K562 (cell line): ENCODE measurements at regions not wholly inside any gene's neighbourhood (a gene's known extent, or its start where the extent isn't known, plus 50 kb on each side); places are given as distances from the start of the nearest gene placed in this dataset.

Source experiments
- ATAC-seq: fragments of 200-7000 bp; cut with Tn5 transposase; 3 replicates; pipeline ENCODE4 v1.9.1; 2020; ENCODE audit warnings: moderate library complexity
- BruUV-seq: library from RNA; stranded (reverse); fragments of 400-500 nt; replicated peaks from 2 replicates; lab custom pipeline; 2021; lab: Mats Ljungman, UMichigan
- CTCF ChIA-PET: fragments of 300-600 bp; formaldehyde crosslinking; extraction: SDS; loops from one replicate; lab custom pipeline; 2021; ENCODE audit warnings: low intra/inter-chr PET ratio; lab: Yijun Ruan, JAX
- POLR2A ChIA-PET: fragments of 300-600, 350-650 bp; sonication (Branson Sonifier 250); formaldehyde crosslinking; extraction: SDS; loops from one replicate; lab custom pipeline; 2021; ENCODE audit warnings: antibody characterized with exemption, inconsistent platforms; lab: Yijun Ruan, JAX
- DNase-seq, 4 experiments: peaks; one replicate each; pipeline versions ENCODE4 v3.0.0 to v3.0.0-alpha.2; 2011 to 2018; ENCODE audit warnings: low spot score in 3 of 4, mixed read lengths in 3 of 4; ENCODE audit errors: extremely low read depth in 1 of 4
- FAIRE-seq: peaks from 2 replicates; lab custom pipeline; 2011; peaks lifted over from hg19 to GRCh38; lab: Jason Lieb, UNC
- H2AFZ ChIP-seq: 2 replicates; pipeline ENCODE4 v1.6.0; 2011; ENCODE audit warnings: low read depth, low read length, control low read depth, inconsistent platforms
- H3K27ac ChIP-seq: fragments of 200-600 bp; 3 replicates; pipeline ENCODE4 v1.8.0; 2011; ENCODE audit warnings: low read depth, mild to moderate bottlenecking, control low read depth, inconsistent platforms, low read length, moderate library complexity, mixed read lengths; ENCODE audit errors: extremely low read depth
- H3K27me3 ChIP-seq, 2 experiments: fragments of 300-600 bp in 1 of 2; 2 replicates in 1 of 2; 3 replicates in 1 of 2; pipeline versions ENCODE4 v1.6.0 to v1.8.0; 2011; ENCODE audit warnings: inconsistent platforms in 2 of 2, low read length in 2 of 2, mild to moderate bottlenecking in 1 of 2, mixed read lengths in 1 of 2, moderate library complexity in 1 of 2; ENCODE audit not compliant: control insufficient read depth in 2 of 2, insufficient read depth in 2 of 2
- H3K36me3 ChIP-seq: fragments of 300-600 bp; 3 replicates; pipeline ENCODE4 v1.8.0; 2011; ENCODE audit warnings: mild to moderate bottlenecking, low read length, inconsistent platforms; ENCODE audit not compliant: control insufficient read depth, insufficient read depth
- H3K4me1 ChIP-seq, 2 experiments: fragments of 200-600 bp in 1 of 2; replicated peaks in 1 of 2; 2 replicates in 1 of 2; 3 replicates in 1 of 2; pipeline versions ENCODE4 v1.5.1 to v1.8.0; 2011; ENCODE audit warnings: inconsistent platforms in 2 of 2, low read length in 2 of 2, mild to moderate bottlenecking in 1 of 2, mixed read lengths in 1 of 2, moderate library complexity in 1 of 2; ENCODE audit not compliant: control insufficient read depth in 2 of 2, insufficient read depth in 2 of 2
- H3K4me2 ChIP-seq: 2 replicates; pipeline ENCODE4 v1.6.1; 2011; ENCODE audit warnings: low read length, control low read depth, inconsistent platforms, mixed read lengths; ENCODE audit not compliant: insufficient read depth
- H3K4me3 ChIP-seq: fragments of 200-600 bp; sonication (generic), shearing (Covaris generic); 2 replicates; pipeline ENCODE4 v1.5.1; 2016; ENCODE audit warnings: control low read depth, inconsistent platforms
- H3K79me2 ChIP-seq: fragments of 200-600 bp; 3 replicates; pipeline ENCODE4 v1.8.0; 2011; ENCODE audit warnings: low read length, inconsistent platforms; ENCODE audit not compliant: control insufficient read depth, insufficient read depth
- H3K9ac ChIP-seq, 2 experiments: 2 replicates each; pipeline versions ENCODE4 v1.6.0 to v1.6.1; 2011; ENCODE audit warnings: low read depth in 2 of 2, low read length in 2 of 2, control low read depth in 1 of 2, inconsistent platforms in 1 of 2, mild to moderate bottlenecking in 1 of 2, mixed read lengths in 1 of 2; ENCODE audit not compliant: insufficient read depth in 1 of 2
- H3K9me1 ChIP-seq: one replicate; pipeline ENCODE4 v1.6.0; 2011; ENCODE audit warnings: inconsistent platforms, mild to moderate bottlenecking, low read length, moderate library complexity; ENCODE audit not compliant: control insufficient read depth, insufficient read depth
- H3K9me3 ChIP-seq: replicated peaks from 2 replicates; pipeline ENCODE4 v1.5.1; 2011; ENCODE audit warnings: low read depth, low read length, inconsistent platforms; ENCODE audit not compliant: control insufficient read depth, insufficient read depth
- H4K20me1 ChIP-seq: replicated peaks from 2 replicates; pipeline ENCODE4 v1.6.1; 2011; ENCODE audit warnings: low read length, inconsistent platforms, mixed read lengths; ENCODE audit not compliant: control insufficient read depth, insufficient read depth
- ADNP ChIP-seq: fragments of 200-800 bp; sonication (Bioruptor generic); IDR thresholded peaks from 2 replicates; pipeline ENCODE4 v1.6.1; 2016; ENCODE audit warnings: missing genetic modification characterization, missing compliant biosample characterization
- GATAD2A ChIP-seq: fragments of 450-650 bp; IDR thresholded peaks from 2 replicates; pipeline ENCODE4 v1.6.1; 2017
- MYBL2 ChIP-seq, 2 experiments: fragments of 450-650 bp in 1 of 2; sonication (generic) in 1 of 2; formaldehyde crosslinking in 1 of 2; IDR thresholded peaks; 2 replicates each; pipeline versions ENCODE4 v1.6.1 to v1.8.1; 2017 to 2022; ENCODE audit warnings: borderline replicate concordance in 1 of 2, inconsistent platforms in 1 of 2, low read depth in 1 of 2, mild to moderate bottlenecking in 1 of 2, missing genetic modification reagents in 1 of 2, moderate library complexity in 1 of 2
- SREBF1 ChIP-seq: fragments of 150-350 bp; IDR thresholded peaks from 2 replicates; pipeline ENCODE4 v1.6.1; 2014; ENCODE audit warnings: antibody characterized with exemption, low read depth, low read length, borderline replicate concordance
- TAF7 ChIP-seq: fragments of 450-650 bp; IDR thresholded peaks from 2 replicates; pipeline ENCODE4 v1.6.1; 2016; ENCODE audit warnings: missing genetic modification characterization, missing compliant biosample characterization
- ZNF274 ChIP-seq: IDR thresholded peaks from 2 replicates; pipeline ENCODE4 v1.6.1; 2011; ENCODE audit warnings: low read depth, mild to moderate bottlenecking, low read length, moderate library complexity, borderline replicate concordance
- ZNF316 ChIP-seq: fragments of 450-650 bp; IDR thresholded peaks from 2 replicates; pipeline ENCODE4 v1.6.1; 2016
- ZNF766 ChIP-seq: fragments of 200-800 bp; sonication (Bioruptor generic); conservative IDR thresholded peaks from 2 replicates; pipeline ENCODE4 v1.6.1; 2016; ENCODE audit warnings: missing genetic modification characterization, missing compliant biosample characterization
- WGBS: fragments of 100-300 bp; shearing (Covaris generic); methylation state at CpG from one replicate; pipeline ENCODE4 v1.1.6; 2016; ENCODE audit warnings: low coverage, mixed read lengths; ENCODE audit not compliant: insufficient coverage; ENCODE audit errors: missing lambda C conversion rate; 5-methylcytosine and 5-hydroxymethylcytosine counted together
- in situ Hi-C: fragments of 300-500 bp; cut with MboI; formaldehyde crosslinking; loops from 4 replicates; pipeline ENCODE4 v1.15.0; 2018; ENCODE audit warnings: inconsistent platforms, mixed read lengths
- intact Hi-C: fragments of 100-400 bp; cut with micrococcal nuclease; formaldehyde crosslinking; loops from 2 replicates; pipeline ENCODE4 v1.14.2; 2022
- TF ChIP-seq, protein P1 (sequence below): fragments of 250-450 bp; sonication (Bioruptor Pico); IDR thresholded peaks from 2 replicates; pipeline ENCODE4 v1.4.0; 2020
- TF ChIP-seq, protein P2 (sequence below): fragments of 450-650 bp; IDR thresholded peaks from 2 replicates; pipeline ENCODE4 v1.6.1; 2017; ENCODE audit warnings: mild to moderate bottlenecking, moderate library complexity
- TF ChIP-seq, protein P3 (sequence below): fragments of 250-450 bp; sonication (Bioruptor Pico); IDR thresholded peaks from 2 replicates; pipeline ENCODE4 v1.5.0; 2021; ENCODE audit warnings: mild to moderate bottlenecking, moderate library complexity

DNA sequence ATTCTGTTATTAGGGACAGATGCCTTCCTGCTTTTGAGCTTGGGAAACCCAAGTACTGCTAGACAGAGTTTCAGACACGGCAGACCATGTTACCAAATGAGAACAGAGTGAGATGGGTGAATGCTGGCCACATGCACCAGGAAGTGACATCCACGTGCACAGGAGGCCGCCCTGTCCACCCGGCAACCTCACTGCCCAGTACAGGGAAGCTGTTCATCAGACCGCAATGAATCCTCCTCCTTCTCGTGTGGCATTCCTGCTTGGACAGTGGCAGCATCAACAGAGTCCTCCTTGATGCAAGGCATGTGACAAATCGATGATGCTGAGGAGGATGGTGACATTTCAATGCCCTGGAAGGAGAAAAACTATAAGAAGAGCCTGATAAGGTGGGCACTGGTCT, 191.0 kb upstream of the SOX1 start (continued):
- no peak for TF ChIP-seq ADNP (tag)

DNA sequence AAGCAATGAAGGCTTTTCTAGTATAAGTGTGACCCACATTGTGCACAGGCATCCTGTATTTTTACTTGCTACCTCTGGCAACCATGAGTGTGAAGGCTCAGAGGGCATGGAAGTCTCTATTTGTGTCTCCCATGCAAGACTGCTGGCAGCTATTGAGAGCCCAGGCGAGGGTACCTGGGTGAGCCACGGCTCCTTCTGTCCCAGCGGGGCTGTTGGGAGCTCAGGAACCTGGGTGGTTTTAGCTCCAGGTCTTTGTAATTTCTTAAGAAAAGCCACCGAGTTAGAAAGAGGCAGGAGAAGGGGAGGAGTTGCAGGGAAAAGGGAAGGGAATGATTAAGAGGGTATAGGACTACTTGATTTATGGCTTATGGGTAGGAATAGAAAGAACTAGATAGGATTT, 190.4 kb upstream of the SOX1 start:
- Histone ChIP-seq H3K4me2 (no peak overlapping the region), H3K27ac (no peak overlapping the region), H3K27me3 (peaks cover 0 to 10% of the 10 kb centered on the region in 2 experiments; a peak in 2 of 5 replicates), H3K9me3 (no peaks in the 10 kb centered on the region), H2AFZ (no peak overlapping the region), H3K9me1 (no peaks in the 10 kb centered on the region), H3K79me2 (no peaks in the 10 kb centered on the region), H3K36me3 (no peaks in the 10 kb centered on the region), H3K4me3 (no peak overlapping the region), H3K4me1 (no peaks in the 10 kb centered on the region), H4K20me1 (no peaks in the 10 kb centered on the region), H3K9ac (no peak overlapping the region)
- CTCF ChIA-PET = no interaction called here
- BruUV-seq = no TSS peak
- FAIRE-seq (no peak), ATAC-seq (no peak), DNase-seq (no peak)
- in situ Hi-C loops (no loop called here), intact Hi-C loops (no loop called here)
- POLR2A ChIA-PET = no interaction called here
- WGBS = 6% methylated on average over 4 of the region's 4 CpGs
- TF ChIP-seq, protein P1, sequence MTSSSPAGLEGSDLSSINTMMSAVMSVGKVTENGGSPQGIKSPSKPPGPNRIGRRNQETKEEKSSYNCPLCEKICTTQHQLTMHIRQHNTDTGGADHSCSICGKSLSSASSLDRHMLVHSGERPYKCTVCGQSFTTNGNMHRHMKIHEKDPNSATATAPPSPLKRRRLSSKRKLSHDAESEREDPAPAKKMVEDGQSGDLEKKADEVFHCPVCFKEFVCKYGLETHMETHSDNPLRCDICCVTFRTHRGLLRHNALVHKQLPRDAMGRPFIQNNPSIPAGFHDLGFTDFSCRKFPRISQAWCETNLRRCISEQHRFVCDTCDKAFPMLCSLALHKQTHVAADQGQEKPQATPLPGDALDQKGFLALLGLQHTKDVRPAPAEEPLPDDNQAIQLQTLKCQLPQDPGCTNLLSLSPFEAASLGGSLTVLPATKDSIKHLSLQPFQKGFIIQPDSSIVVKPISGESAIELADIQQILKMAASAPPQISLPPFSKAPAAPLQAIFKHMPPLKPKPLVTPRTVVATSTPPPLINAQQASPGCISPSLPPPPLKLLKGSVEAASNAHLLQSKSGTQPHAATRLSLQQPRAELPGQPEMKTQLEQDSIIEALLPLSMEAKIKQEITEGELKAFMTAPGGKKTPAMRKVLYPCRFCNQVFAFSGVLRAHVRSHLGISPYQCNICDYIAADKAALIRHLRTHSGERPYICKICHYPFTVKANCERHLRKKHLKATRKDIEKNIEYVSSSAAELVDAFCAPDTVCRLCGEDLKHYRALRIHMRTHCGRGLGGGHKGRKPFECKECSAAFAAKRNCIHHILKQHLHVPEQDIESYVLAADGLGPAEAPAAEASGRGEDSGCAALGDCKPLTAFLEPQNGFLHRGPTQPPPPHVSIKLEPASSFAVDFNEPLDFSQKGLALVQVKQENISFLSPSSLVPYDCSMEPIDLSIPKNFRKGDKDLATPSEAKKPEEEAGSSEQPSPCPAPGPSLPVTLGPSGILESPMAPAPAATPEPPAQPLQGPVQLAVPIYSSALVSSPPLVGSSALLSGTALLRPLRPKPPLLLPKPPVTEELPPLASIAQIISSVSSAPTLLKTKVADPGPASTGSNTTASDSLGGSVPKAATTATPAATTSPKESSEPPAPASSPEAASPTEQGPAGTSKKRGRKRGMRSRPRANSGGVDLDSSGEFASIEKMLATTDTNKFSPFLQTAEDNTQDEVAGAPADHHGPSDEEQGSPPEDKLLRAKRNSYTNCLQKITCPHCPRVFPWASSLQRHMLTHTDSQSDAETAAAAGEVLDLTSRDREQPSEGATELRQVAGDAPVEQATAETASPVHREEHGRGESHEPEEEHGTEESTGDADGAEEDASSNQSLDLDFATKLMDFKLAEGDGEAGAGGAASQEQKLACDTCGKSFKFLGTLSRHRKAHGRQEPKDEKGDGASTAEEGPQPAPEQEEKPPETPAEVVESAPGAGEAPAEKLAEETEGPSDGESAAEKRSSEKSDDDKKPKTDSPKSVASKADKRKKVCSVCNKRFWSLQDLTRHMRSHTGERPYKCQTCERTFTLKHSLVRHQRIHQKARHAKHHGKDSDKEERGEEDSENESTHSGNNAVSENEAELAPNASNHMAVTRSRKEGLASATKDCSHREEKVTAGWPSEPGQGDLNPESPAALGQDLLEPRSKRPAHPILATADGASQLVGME (CRISPR knock-in tag) = no peak
- no peak for TF ChIP-seq ZNF766
- no peak for TF ChIP-seq GATAD2A
- TF ChIP-seq, protein P2, sequence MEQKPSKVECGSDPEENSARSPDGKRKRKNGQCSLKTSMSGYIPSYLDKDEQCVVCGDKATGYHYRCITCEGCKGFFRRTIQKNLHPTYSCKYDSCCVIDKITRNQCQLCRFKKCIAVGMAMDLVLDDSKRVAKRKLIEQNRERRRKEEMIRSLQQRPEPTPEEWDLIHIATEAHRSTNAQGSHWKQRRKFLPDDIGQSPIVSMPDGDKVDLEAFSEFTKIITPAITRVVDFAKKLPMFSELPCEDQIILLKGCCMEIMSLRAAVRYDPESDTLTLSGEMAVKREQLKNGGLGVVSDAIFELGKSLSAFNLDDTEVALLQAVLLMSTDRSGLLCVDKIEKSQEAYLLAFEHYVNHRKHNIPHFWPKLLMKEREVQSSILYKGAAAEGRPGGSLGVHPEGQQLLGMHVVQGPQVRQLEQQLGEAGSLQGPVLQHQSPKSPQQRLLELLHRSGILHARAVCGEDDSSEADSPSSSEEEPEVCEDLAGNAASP = no peak
- no peak for TF ChIP-seq SREBF1
- no peak for TF ChIP-seq ZNF274
- TF ChIP-seq MYBL2 (IDR thresholded peaks at IDR 0.05; ENCODE audit: low read depth) = no peak
- TF ChIP-seq MYBL2 (CRISPR knock-in tag; IDR thresholded peaks at IDR 0.05; ENCODE audit: borderline replicate concordance) = no peak
- no peak for TF ChIP-seq ZNF316
- TF ChIP-seq, protein P3, sequence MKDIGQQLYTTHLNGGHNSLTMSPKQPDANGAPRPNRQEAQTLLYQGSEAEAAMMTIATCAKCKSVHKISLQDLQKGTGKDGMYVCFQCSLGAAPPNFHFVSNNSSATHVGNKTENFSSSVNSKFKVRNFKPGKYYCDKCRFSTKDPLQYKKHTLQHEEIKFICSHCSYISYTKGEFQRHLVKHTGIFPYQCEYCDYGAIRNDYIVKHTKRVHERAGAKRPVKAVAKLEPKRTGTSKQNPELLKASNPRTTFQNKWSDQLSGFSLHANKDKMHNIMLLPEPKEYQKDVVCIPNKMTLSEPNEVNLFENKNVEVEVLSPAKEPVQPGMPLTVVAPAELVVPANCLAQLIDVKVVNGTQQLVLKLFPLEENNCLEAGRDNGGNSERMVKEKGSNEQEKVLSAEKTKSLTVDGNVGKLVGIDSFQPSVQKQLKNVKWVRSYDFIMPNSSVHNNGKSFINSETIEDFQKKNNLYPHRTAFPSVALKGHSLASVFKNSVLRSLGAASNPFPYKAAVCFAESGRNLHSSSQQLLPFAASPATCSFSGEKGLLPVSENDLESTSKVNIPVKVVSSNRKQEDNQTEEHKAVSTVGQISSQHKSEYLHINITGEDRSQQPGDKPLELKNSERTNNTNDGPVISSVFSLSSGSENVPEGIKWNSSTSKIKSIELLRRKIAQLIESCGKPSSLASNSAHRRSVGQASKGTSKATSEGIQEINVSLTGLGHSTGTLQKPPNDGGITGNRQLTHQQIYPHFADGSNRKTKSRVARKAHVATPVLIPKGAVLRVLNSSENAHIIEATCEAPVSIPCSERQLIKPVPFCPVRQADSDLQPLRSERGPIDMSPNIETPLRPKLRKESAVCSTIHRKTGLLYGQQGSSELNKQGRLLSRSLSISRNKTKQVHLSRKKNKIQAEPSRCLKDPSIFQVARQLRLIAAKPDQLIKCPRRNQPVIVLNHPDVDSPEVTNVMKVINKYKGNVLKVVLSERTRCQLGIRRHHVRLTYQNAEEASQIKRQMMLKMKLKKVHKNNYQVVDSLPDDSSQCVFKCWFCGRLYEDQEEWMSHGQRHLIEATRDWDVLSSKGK (CRISPR knock-in tag) = no peak
- no peak for TF ChIP-seq TAF7
